ENCODE measurements at regions not wholly inside any gene's neighbourhood (a gene's known extent, or its start where the extent isn't known, plus 50 kb on each side); places are given as distances from the start of the nearest gene placed in this dataset.

GRCh38 chr5:54616518-54617220, 99.1 kb downstream of the SNX18 start:
- H3K9ac ChIP-seq (ENCODE audit: control insufficient read depth, extremely low read depth, insufficient read depth, low read length) = no peak overlapping the region
- dilution Hi-C loops (cut with MboI; ENCODE audit: extremely low pct_ligation_motif_present, low sequenced_read_pairs) = no loop called here
- no peaks in the 10 kb centered on the region for H3K27me3 ChIP-seq (ENCODE audit: control insufficient read depth, extremely low read depth, insufficient read depth, low read length)
- H4K20me1 ChIP-seq (ENCODE audit: control insufficient read depth, extremely low read depth, insufficient read depth, low read length) = no peaks in the 10 kb centered on the region
- no peaks in the 10 kb centered on the region for H3K36me3 ChIP-seq (ENCODE audit: control insufficient read depth in 2 of 2, extremely low read depth in 1 of 2, insufficient read depth in 2 of 2, low read length in 2 of 2)
- no peaks in the 10 kb centered on the region for H3K79me2 ChIP-seq (ENCODE audit: control insufficient read depth, insufficient read depth, low read length)
- no peak overlapping the region for H2AFZ ChIP-seq (ENCODE audit: control insufficient read depth, low read length)
- no peak overlapping the region for H3K4me2 ChIP-seq (ENCODE audit: control insufficient read depth, extremely low read depth, insufficient read depth, low read depth, low read length)
- no peaks in the 10 kb centered on the region for H3K9me3 ChIP-seq (ENCODE audit: control insufficient read depth, low read depth, low read length)
- TF ChIP-seq CTCF (optimal IDR thresholded peaks at IDR 0.05 in 1 of 3, IDR thresholded peaks at IDR 0.05 in 1 of 3, conservative IDR thresholded peaks at IDR 0.05 in 1 of 3; ENCODE audit: extremely low read depth in 1 of 3, insufficient read depth in 2 of 3, low read length in 3 of 3) = no peak
- TF ChIP-seq EZH2 (IDR thresholded peaks at IDR 0.05; ENCODE audit: low read length) = no peak
- no peak overlapping the region for H3K4me3 ChIP-seq (ENCODE audit: control insufficient read depth in 2 of 3, extremely low read depth in 1 of 3, insufficient read depth in 2 of 3, low read depth in 1 of 3, low read length in 3 of 3)
- no peak for FAIRE-seq
- no peak overlapping the region for H3K27ac ChIP-seq (ENCODE audit: control insufficient read depth, insufficient read depth, low read length)
- no peaks in the 10 kb centered on the region for H3K4me1 ChIP-seq (ENCODE audit: control insufficient read depth, extremely low read depth, insufficient read depth, low read length)
- no peaks in the 10 kb centered on the region for H3K9me1 ChIP-seq (ENCODE audit: control insufficient read depth, extremely low read depth, insufficient read depth, low read length)
- no peak for DNase-seq (ENCODE audit: low read depth, low spot score)

GRCh38 chr5:54616031-54616430, 98.5 kb downstream of the SNX18 start:
- Histone ChIP-seq H3K4me1 (ENCODE audit: control insufficient read depth, extremely low read depth, insufficient read depth, low read length) (no peaks in the 10 kb centered on the region), H3K4me2 (ENCODE audit: control insufficient read depth, extremely low read depth, insufficient read depth, low read depth, low read length) (no peak overlapping the region), H2AFZ (ENCODE audit: control insufficient read depth, low read length) (no peak overlapping the region), H3K27me3 (ENCODE audit: control insufficient read depth, extremely low read depth, insufficient read depth, low read length) (no peaks in the 10 kb centered on the region), H3K9me1 (ENCODE audit: control insufficient read depth, extremely low read depth, insufficient read depth, low read length) (no peaks in the 10 kb centered on the region), H3K4me3 (ENCODE audit: control insufficient read depth in 2 of 3, extremely low read depth in 1 of 3, insufficient read depth in 2 of 3, low read depth in 1 of 3, low read length in 3 of 3) (no peak overlapping the region), H3K9me3 (ENCODE audit: control insufficient read depth, low read depth, low read length) (no peaks in the 10 kb centered on the region), H3K79me2 (ENCODE audit: control insufficient read depth, insufficient read depth, low read length) (no peaks in the 10 kb centered on the region), H3K27ac (ENCODE audit: control insufficient read depth, insufficient read depth, low read length) (no peak overlapping the region), H4K20me1 (ENCODE audit: control insufficient read depth, extremely low read depth, insufficient read depth, low read length) (no peaks in the 10 kb centered on the region), H3K9ac (ENCODE audit: control insufficient read depth, extremely low read depth, insufficient read depth, low read length) (no peak overlapping the region), H3K36me3 (ENCODE audit: control insufficient read depth in 2 of 2, extremely low read depth in 1 of 2, insufficient read depth in 2 of 2, low read length in 2 of 2) (no peaks in the 10 kb centered on the region)
- dilution Hi-C loops (cut with MboI; ENCODE audit: extremely low pct_ligation_motif_present, low sequenced_read_pairs) = no loop called here
- DNase-seq (ENCODE audit: low read depth, low spot score) (no peak), FAIRE-seq (no peak)
- TF ChIP-seq CTCF (optimal IDR thresholded peaks at IDR 0.05 in 1 of 3, IDR thresholded peaks at IDR 0.05 in 1 of 3, conservative IDR thresholded peaks at IDR 0.05 in 1 of 3; ENCODE audit: extremely low read depth in 1 of 3, insufficient read depth in 2 of 3, low read length in 3 of 3) (no peak), EZH2 (IDR thresholded peaks at IDR 0.05; ENCODE audit: low read length) (no peak)

Data from keratinocyte (primary cell).